Transverse colon (tissue), 4 donors: ENCODE measurements at regions not wholly inside any gene's neighbourhood (a gene's known extent, or its start where the extent isn't known, plus 50 kb on each side); places are given as distances from the start of the nearest gene placed in this dataset.

ENCODE experiments used
- DNase-seq: peaks from one replicate; pipeline ENCODE4 v3.0.0-alpha.2; 2019
- H3K27ac ChIP-seq, 4 donors: fragments of 200-600 bp; sonication (generic); 2 replicates each; pipeline ENCODE4 v1.5.1; 2016 to 2018; ENCODE audit warnings: inconsistent platforms in 4 of 4
- H3K27me3 ChIP-seq: fragments of 200-600 bp; sonication (generic); 2 replicates; pipeline ENCODE4 v1.5.1; 2017; ENCODE audit warnings: inconsistent platforms
- H3K36me3 ChIP-seq, 4 donors: fragments of 200-600 bp; sonication (generic); 2 replicates each; pipeline ENCODE4 v1.5.1; 2017 to 2019; ENCODE audit warnings: inconsistent platforms in 4 of 4
- H3K4me1 ChIP-seq, 4 donors: fragments of 200-600 bp; sonication (generic); 2 replicates each; pipeline ENCODE4 v1.5.1; 2017 to 2020; ENCODE audit warnings: inconsistent platforms in 4 of 4
- H3K4me3 ChIP-seq, 4 donors: fragments of 200-600 bp; sonication (generic); 1 replicate in 1 of 4; 2 replicates in 3 of 4; pipeline versions ENCODE4 v1.5.1 to v1.6.1; 2017 to 2019; ENCODE audit warnings: inconsistent platforms in 4 of 4
- H3K9me3 ChIP-seq, 2 donors: fragments of 200-600 bp; sonication (generic); 2 replicates each; pipeline ENCODE4 v1.5.1; 2017 to 2019; ENCODE audit warnings: inconsistent platforms in 2 of 2
- EP300 ChIP-seq: sonication (generic); formaldehyde crosslinking; IDR thresholded peaks from one replicate; pipeline ENCODE4 v1.6.1; 2017; ENCODE audit warnings: antibody characterized with exemption, low read depth
- POLR2A ChIP-seq: fragments of 450-650 bp; IDR thresholded peaks from one replicate; pipeline ENCODE4 v1.6.1; 2016; ENCODE audit warnings: antibody characterized with exemption, mild to moderate bottlenecking, moderate library complexity
- POLR2AphosphoS5 ChIP-seq, 3 donors: sonication (generic); formaldehyde crosslinking; IDR thresholded peaks; one replicate each; pipeline ENCODE4 v1.6.1; 2016; ENCODE audit warnings: antibody characterized with exemption in 3 of 3
- WGBS, 2 donors: methylation state at CpG; one replicate each; pipeline ENCODE4 v1.1.5; 2018; ENCODE audit warnings: low coverage in 1 of 2; 5-methylcytosine and 5-hydroxymethylcytosine counted together
- in situ Hi-C, 4 donors: fragments of 200-750 bp; cut with MboI; loops; one replicate each; pipeline versions ENCODE4 v1.15.0 to v1.15.1; 2017; ENCODE audit warnings: low sequenced_read_pairs in 3 of 4, low pct_ligation_motif_present in 1 of 4, low pct_unique_long_range_greater_than_20kb in 1 of 4
- intact Hi-C: fragments of 100-400 bp; cut with DNase I; formaldehyde crosslinking; loops from one replicate; pipeline ENCODE4 v1.15.1; 2023; ENCODE audit warnings: low total_unique reads
- TF ChIP-seq, protein P1 (sequence below), 5 experiments: fragments of 200-600 bp in 3 of 5; fragments of 450-650 bp in 2 of 5; sonication (generic) in 3 of 5; IDR thresholded peaks; 1 replicate in 2 of 5; 2 replicates in 3 of 5; pipeline ENCODE4 v1.5.1; 2016 to 2017; ENCODE audit warnings: antibody characterized with exemption in 5 of 5, inconsistent platforms in 3 of 5, mild to moderate bottlenecking in 2 of 5, moderate library complexity in 1 of 5

- no peak overlapping the region for H3K27ac ChIP-seq
- no peak overlapping the region for H3K4me3 ChIP-seq
- DNase-seq, result no peak
- H3K4me1 ChIP-seq, result no peaks in the 10 kb centered on the region
- H3K36me3 ChIP-seq, result no peaks in the 10 kb centered on the region
- intact Hi-C loops, result no loop called here
- no peaks in the 10 kb centered on the region for H3K27me3 ChIP-seq
- WGBS, 2 donors, result 83 to 89% methylated on average over 2 to 14 of the region's 14 CpGs
- in situ Hi-C loops, result no loop called here
- H3K9me3 ChIP-seq, result no peaks in the 10 kb centered on the region
- no peak for TF ChIP-seq EP300
- TF ChIP-seq, protein P1, sequence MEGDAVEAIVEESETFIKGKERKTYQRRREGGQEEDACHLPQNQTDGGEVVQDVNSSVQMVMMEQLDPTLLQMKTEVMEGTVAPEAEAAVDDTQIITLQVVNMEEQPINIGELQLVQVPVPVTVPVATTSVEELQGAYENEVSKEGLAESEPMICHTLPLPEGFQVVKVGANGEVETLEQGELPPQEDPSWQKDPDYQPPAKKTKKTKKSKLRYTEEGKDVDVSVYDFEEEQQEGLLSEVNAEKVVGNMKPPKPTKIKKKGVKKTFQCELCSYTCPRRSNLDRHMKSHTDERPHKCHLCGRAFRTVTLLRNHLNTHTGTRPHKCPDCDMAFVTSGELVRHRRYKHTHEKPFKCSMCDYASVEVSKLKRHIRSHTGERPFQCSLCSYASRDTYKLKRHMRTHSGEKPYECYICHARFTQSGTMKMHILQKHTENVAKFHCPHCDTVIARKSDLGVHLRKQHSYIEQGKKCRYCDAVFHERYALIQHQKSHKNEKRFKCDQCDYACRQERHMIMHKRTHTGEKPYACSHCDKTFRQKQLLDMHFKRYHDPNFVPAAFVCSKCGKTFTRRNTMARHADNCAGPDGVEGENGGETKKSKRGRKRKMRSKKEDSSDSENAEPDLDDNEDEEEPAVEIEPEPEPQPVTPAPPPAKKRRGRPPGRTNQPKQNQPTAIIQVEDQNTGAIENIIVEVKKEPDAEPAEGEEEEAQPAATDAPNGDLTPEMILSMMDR (IDR thresholded peaks at IDR 0.05), result no peak
- no peak for TF ChIP-seq POLR2A
- no peak for TF ChIP-seq POLR2AphosphoS5 (IDR thresholded peaks at IDR 0.05)
Measured at GRCh38 chr5:2175041-2175440, 292.3 kb upstream of the IRX4 start.

- no peaks in the 10 kb centered on the region for H3K9me3 ChIP-seq
- intact Hi-C loops, result no loop called here
- WGBS, 2 donors, result 79 to 83% methylated on average over 5 to 10 of the region's 10 CpGs
- H3K4me1 ChIP-seq, result no peaks in the 10 kb centered on the region
- no peak overlapping the region for H3K27ac ChIP-seq
- no peak overlapping the region for H3K4me3 ChIP-seq
- TF ChIP-seq POLR2A (no peak), POLR2AphosphoS5 (IDR thresholded peaks at IDR 0.05) (no peak), EP300 (no peak)
- TF ChIP-seq, protein P1 (IDR thresholded peaks at IDR 0.05), result no peak
- no peaks in the 10 kb centered on the region for H3K27me3 ChIP-seq
- no peaks in the 10 kb centered on the region for H3K36me3 ChIP-seq
- no peak for DNase-seq
- in situ Hi-C loops, result no loop called here
Measured at GRCh38 chr5:2174538-2174937, 291.8 kb upstream of the IRX4 start.

DNA sequence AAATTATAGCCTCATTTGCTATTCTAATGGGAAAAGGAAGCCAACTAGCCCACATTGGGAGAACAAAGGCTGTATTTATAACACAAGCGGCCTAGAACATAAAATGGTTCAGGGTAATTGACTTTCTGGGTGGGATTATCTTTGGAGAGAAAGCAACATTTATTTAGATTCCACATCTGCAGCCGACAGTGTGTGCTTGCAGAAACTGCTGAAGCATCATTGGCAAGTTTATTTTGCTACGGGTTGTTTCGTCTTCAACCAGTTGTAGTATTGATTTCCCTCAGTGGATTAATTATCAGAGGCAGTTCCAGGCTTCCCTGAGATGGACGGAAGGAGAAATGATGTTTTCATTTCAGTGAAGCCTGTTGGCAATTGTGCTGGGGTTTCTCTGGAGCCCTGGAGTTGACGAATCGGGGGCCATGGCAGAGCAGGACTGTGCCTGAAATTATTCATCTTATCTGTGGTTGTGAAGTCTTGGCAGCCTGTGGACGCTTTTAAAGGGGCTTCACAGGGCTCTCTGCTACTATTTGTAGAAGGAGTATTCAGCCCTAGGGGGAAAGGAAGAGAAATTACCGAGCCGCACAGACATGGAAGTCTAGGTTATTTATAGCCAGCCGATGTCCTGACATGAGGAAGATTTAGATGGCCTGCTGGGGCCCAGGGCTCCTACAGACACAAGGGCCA, 290.6 kb upstream of the IRX4 start:
- no peaks in the 10 kb centered on the region for H3K27me3 ChIP-seq

GRCh38 chr5:2172471-2172870, 289.7 kb upstream of the IRX4 start:
- Histone ChIP-seq H3K27ac (no peak overlapping the region), H3K4me3 (no peak overlapping the region), H3K4me1 (no peaks in the 10 kb centered on the region), H3K9me3 (no peaks in the 10 kb centered on the region), H3K36me3 (no peaks in the 10 kb centered on the region), H3K27me3 (no peaks in the 10 kb centered on the region)
- no peak for DNase-seq
- in situ Hi-C loops (no loop called here), intact Hi-C loops (no loop called here)
- 64 to 65% methylated on average over 4 to 5 of the region's 5 CpGs for WGBS, 2 donors
- TF ChIP-seq, protein P1 (IDR thresholded peaks at IDR 0.05), result no peak
- TF ChIP-seq POLR2A (no peak), EP300 (no peak), POLR2AphosphoS5 (IDR thresholded peaks at IDR 0.05) (no peak)

More for the DNA sequence above, 290.6 kb upstream of the IRX4 start:
- Histone ChIP-seq H3K9me3 (no peaks in the 10 kb centered on the region), H3K4me3 (no peak overlapping the region), H3K36me3 (no peaks in the 10 kb centered on the region), H3K4me1 (no peaks in the 10 kb centered on the region), H3K27ac (no peak overlapping the region)
- no peak for TF ChIP-seq EP300
- TF ChIP-seq, protein P1 (IDR thresholded peaks at IDR 0.05), result no peak
- no peak for TF ChIP-seq POLR2AphosphoS5 (IDR thresholded peaks at IDR 0.05)
- TF ChIP-seq POLR2A, result no peak
- intact Hi-C loops, result no loop called here
- no peak for DNase-seq
- in situ Hi-C loops, result no loop called here
- WGBS, 2 donors, result 37 to 52% methylated on average over 5 to 11 of the region's 11 CpGs
